ENCODE measurements at regions not wholly inside any gene's neighbourhood (a gene's known extent, or its start where the extent isn't known, plus 50 kb on each side); places are given as distances from the start of the nearest gene placed in this dataset.

DNA sequence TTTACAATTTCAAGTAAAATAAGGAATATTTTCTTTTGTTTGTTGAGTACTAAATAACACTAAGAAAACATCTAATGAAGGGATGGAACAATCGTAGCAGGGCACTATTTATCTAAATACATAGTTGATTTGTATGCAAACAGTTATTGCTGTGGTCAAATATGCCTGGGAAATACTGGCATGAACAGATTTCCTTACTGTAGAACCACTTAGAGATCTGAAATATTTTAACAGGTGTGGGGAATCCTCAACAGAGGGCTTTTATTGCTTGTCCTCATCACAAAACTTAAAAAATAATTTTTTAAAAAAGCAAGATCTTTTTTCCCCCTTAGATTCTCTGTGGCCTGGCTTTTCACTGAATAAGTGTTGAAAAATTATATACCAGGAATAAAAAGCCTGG is 233.0 kb upstream of the FAM83B start:
- Histone ChIP-seq H3K4me3 (ENCODE audit: low read depth in 1 of 2, low read length in 2 of 2) (no peak overlapping the region), H3K79me2 (ENCODE audit: insufficient read depth, low read length) (no peaks in the 10 kb centered on the region), H4K20me1 (ENCODE audit: insufficient read depth, low read length) (no peaks in the 10 kb centered on the region), H3K36me3 (ENCODE audit: insufficient read depth, low read length) (no peaks in the 10 kb centered on the region), H3K9me3 (ENCODE audit: insufficient read depth, low read length, severe bottlenecking) (no peaks in the 10 kb centered on the region), H3K27ac (ENCODE audit: low read length) (no peak overlapping the region), H3K4me2 (ENCODE audit: insufficient read depth, low read length) (no peak overlapping the region), H3K27me3 (ENCODE audit: insufficient read depth, low read length, poor library complexity) (no peaks in the 10 kb centered on the region), H3K9ac (ENCODE audit: low read depth, low read length) (no peak overlapping the region), H2AFZ (ENCODE audit: low read depth, low read length) (no peak overlapping the region), H3K4me1 (ENCODE audit: insufficient read depth, low read length) (no peaks in the 10 kb centered on the region)
- no peak for ATAC-seq (ENCODE audit: insufficient read depth, low read depth)
- no peak for DNase-seq
- no peak for TF ChIP-seq EZH2 (IDR thresholded peaks at IDR 0.05; ENCODE audit: borderline replicate concordance, low read depth, low read length, severe bottlenecking)
- TF ChIP-seq, protein P1, sequence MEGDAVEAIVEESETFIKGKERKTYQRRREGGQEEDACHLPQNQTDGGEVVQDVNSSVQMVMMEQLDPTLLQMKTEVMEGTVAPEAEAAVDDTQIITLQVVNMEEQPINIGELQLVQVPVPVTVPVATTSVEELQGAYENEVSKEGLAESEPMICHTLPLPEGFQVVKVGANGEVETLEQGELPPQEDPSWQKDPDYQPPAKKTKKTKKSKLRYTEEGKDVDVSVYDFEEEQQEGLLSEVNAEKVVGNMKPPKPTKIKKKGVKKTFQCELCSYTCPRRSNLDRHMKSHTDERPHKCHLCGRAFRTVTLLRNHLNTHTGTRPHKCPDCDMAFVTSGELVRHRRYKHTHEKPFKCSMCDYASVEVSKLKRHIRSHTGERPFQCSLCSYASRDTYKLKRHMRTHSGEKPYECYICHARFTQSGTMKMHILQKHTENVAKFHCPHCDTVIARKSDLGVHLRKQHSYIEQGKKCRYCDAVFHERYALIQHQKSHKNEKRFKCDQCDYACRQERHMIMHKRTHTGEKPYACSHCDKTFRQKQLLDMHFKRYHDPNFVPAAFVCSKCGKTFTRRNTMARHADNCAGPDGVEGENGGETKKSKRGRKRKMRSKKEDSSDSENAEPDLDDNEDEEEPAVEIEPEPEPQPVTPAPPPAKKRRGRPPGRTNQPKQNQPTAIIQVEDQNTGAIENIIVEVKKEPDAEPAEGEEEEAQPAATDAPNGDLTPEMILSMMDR (IDR thresholded peaks at IDR 0.05; ENCODE audit: borderline replicate concordance, extremely low read depth, low read length, poor library complexity, severe bottlenecking), result no peak

GRCh38 chr6:54614499-54615195 is 231.9 kb upstream of the FAM83B start:
- no peak for ATAC-seq (ENCODE audit: insufficient read depth, low read depth)

GRCh38 chr6:54617730-54618129 is 228.8 kb upstream of the FAM83B start:
- no peaks in the 10 kb centered on the region for H3K27me3 ChIP-seq (ENCODE audit: insufficient read depth, low read length, poor library complexity)
- no peaks in the 10 kb centered on the region for H3K9me3 ChIP-seq (ENCODE audit: insufficient read depth, low read length, severe bottlenecking)
- no peak for DNase-seq
- no peak for ATAC-seq (ENCODE audit: insufficient read depth, low read depth)
- no peak overlapping the region for H3K4me3 ChIP-seq (ENCODE audit: low read depth in 1 of 2, low read length in 2 of 2)
- no peaks in the 10 kb centered on the region for H3K4me1 ChIP-seq (ENCODE audit: insufficient read depth, low read length)
- no peak overlapping the region for H3K9ac ChIP-seq (ENCODE audit: low read depth, low read length)
- no peak overlapping the region for H3K27ac ChIP-seq (ENCODE audit: low read length)
- no peaks in the 10 kb centered on the region for H4K20me1 ChIP-seq (ENCODE audit: insufficient read depth, low read length)
- no peak overlapping the region for H2AFZ ChIP-seq (ENCODE audit: low read depth, low read length)
- no peak for TF ChIP-seq EZH2 (IDR thresholded peaks at IDR 0.05; ENCODE audit: borderline replicate concordance, low read depth, low read length, severe bottlenecking)
- TF ChIP-seq, protein P1 (IDR thresholded peaks at IDR 0.05; ENCODE audit: borderline replicate concordance, extremely low read depth, low read length, poor library complexity, severe bottlenecking), result no peak
- H3K36me3 ChIP-seq (ENCODE audit: insufficient read depth, low read length), result no peaks in the 10 kb centered on the region
- H3K4me2 ChIP-seq (ENCODE audit: insufficient read depth, low read length), result no peak overlapping the region
- no peaks in the 10 kb centered on the region for H3K79me2 ChIP-seq (ENCODE audit: insufficient read depth, low read length)

More at GRCh38 chr6:54614499-54615195, 231.9 kb upstream of the FAM83B start:
- H2AFZ ChIP-seq (ENCODE audit: low read depth, low read length), result no peak overlapping the region
- no peak overlapping the region for H3K4me3 ChIP-seq (ENCODE audit: low read depth in 1 of 2, low read length in 2 of 2)
- H3K27ac ChIP-seq (ENCODE audit: low read length), result no peak overlapping the region
- no peaks in the 10 kb centered on the region for H3K36me3 ChIP-seq (ENCODE audit: insufficient read depth, low read length)
- no peak for DNase-seq
- H3K9ac ChIP-seq (ENCODE audit: low read depth, low read length), result no peak overlapping the region
- H4K20me1 ChIP-seq (ENCODE audit: insufficient read depth, low read length), result no peaks in the 10 kb centered on the region
- no peak overlapping the region for H3K4me2 ChIP-seq (ENCODE audit: insufficient read depth, low read length)
- H3K9me3 ChIP-seq (ENCODE audit: insufficient read depth, low read length, severe bottlenecking), result no peaks in the 10 kb centered on the region
- no peaks in the 10 kb centered on the region for H3K79me2 ChIP-seq (ENCODE audit: insufficient read depth, low read length)
- no peaks in the 10 kb centered on the region for H3K27me3 ChIP-seq (ENCODE audit: insufficient read depth, low read length, poor library complexity)
- TF ChIP-seq, protein P1 (IDR thresholded peaks at IDR 0.05; ENCODE audit: borderline replicate concordance, extremely low read depth, low read length, poor library complexity, severe bottlenecking), result no peak
- no peak for TF ChIP-seq EZH2 (IDR thresholded peaks at IDR 0.05; ENCODE audit: borderline replicate concordance, low read depth, low read length, severe bottlenecking)
- H3K4me1 ChIP-seq (ENCODE audit: insufficient read depth, low read length), result no peaks in the 10 kb centered on the region
